K562 (cell line): ENCODE measurements at regions not wholly inside any gene's neighbourhood (a gene's known extent, or its start where the extent isn't known, plus 50 kb on each side); places are given as distances from the start of the nearest gene placed in this dataset.

Source experiments
- ATAC-seq: fragments of 200-7000 bp; cut with Tn5 transposase; 3 replicates; pipeline ENCODE4 v1.9.1; 2020; ENCODE audit warnings: moderate library complexity
- BruUV-seq: library from RNA; stranded (reverse); fragments of 400-500 nt; replicated peaks from 2 replicates; lab custom pipeline; 2021; lab: Mats Ljungman, UMichigan
- CTCF ChIA-PET: fragments of 300-600 bp; formaldehyde crosslinking; extraction: SDS; loops from one replicate; lab custom pipeline; 2021; ENCODE audit warnings: low intra/inter-chr PET ratio; lab: Yijun Ruan, JAX
- POLR2A ChIA-PET: fragments of 300-600, 350-650 bp; sonication (Branson Sonifier 250); formaldehyde crosslinking; extraction: SDS; loops from one replicate; lab custom pipeline; 2021; ENCODE audit warnings: antibody characterized with exemption, inconsistent platforms; lab: Yijun Ruan, JAX
- DNase-seq, 4 experiments: peaks; one replicate each; pipeline versions ENCODE4 v3.0.0 to v3.0.0-alpha.2; 2011 to 2018; ENCODE audit warnings: low spot score in 3 of 4, mixed read lengths in 3 of 4; ENCODE audit errors: extremely low read depth in 1 of 4
- FAIRE-seq: peaks from 2 replicates; lab custom pipeline; 2011; peaks lifted over from hg19 to GRCh38; lab: Jason Lieb, UNC
- H2AFZ ChIP-seq: 2 replicates; pipeline ENCODE4 v1.6.0; 2011; ENCODE audit warnings: low read depth, low read length, control low read depth, inconsistent platforms
- H3K27ac ChIP-seq: fragments of 200-600 bp; 3 replicates; pipeline ENCODE4 v1.8.0; 2011; ENCODE audit warnings: low read depth, mild to moderate bottlenecking, control low read depth, inconsistent platforms, low read length, moderate library complexity, mixed read lengths; ENCODE audit errors: extremely low read depth
- H3K27me3 ChIP-seq, 2 experiments: fragments of 300-600 bp in 1 of 2; 2 replicates in 1 of 2; 3 replicates in 1 of 2; pipeline versions ENCODE4 v1.6.0 to v1.8.0; 2011; ENCODE audit warnings: inconsistent platforms in 2 of 2, low read length in 2 of 2, mild to moderate bottlenecking in 1 of 2, mixed read lengths in 1 of 2, moderate library complexity in 1 of 2; ENCODE audit not compliant: control insufficient read depth in 2 of 2, insufficient read depth in 2 of 2
- H3K36me3 ChIP-seq: fragments of 300-600 bp; 3 replicates; pipeline ENCODE4 v1.8.0; 2011; ENCODE audit warnings: mild to moderate bottlenecking, low read length, inconsistent platforms; ENCODE audit not compliant: control insufficient read depth, insufficient read depth
- H3K4me1 ChIP-seq, 2 experiments: fragments of 200-600 bp in 1 of 2; replicated peaks in 1 of 2; 2 replicates in 1 of 2; 3 replicates in 1 of 2; pipeline versions ENCODE4 v1.5.1 to v1.8.0; 2011; ENCODE audit warnings: inconsistent platforms in 2 of 2, low read length in 2 of 2, mild to moderate bottlenecking in 1 of 2, mixed read lengths in 1 of 2, moderate library complexity in 1 of 2; ENCODE audit not compliant: control insufficient read depth in 2 of 2, insufficient read depth in 2 of 2
- H3K4me2 ChIP-seq: 2 replicates; pipeline ENCODE4 v1.6.1; 2011; ENCODE audit warnings: low read length, control low read depth, inconsistent platforms, mixed read lengths; ENCODE audit not compliant: insufficient read depth
- H3K4me3 ChIP-seq: fragments of 200-600 bp; sonication (generic), shearing (Covaris generic); 2 replicates; pipeline ENCODE4 v1.5.1; 2016; ENCODE audit warnings: control low read depth, inconsistent platforms
- H3K79me2 ChIP-seq: fragments of 200-600 bp; 3 replicates; pipeline ENCODE4 v1.8.0; 2011; ENCODE audit warnings: low read length, inconsistent platforms; ENCODE audit not compliant: control insufficient read depth, insufficient read depth
- H3K9ac ChIP-seq, 2 experiments: 2 replicates each; pipeline versions ENCODE4 v1.6.0 to v1.6.1; 2011; ENCODE audit warnings: low read depth in 2 of 2, low read length in 2 of 2, control low read depth in 1 of 2, inconsistent platforms in 1 of 2, mild to moderate bottlenecking in 1 of 2, mixed read lengths in 1 of 2; ENCODE audit not compliant: insufficient read depth in 1 of 2
- H3K9me1 ChIP-seq: one replicate; pipeline ENCODE4 v1.6.0; 2011; ENCODE audit warnings: inconsistent platforms, mild to moderate bottlenecking, low read length, moderate library complexity; ENCODE audit not compliant: control insufficient read depth, insufficient read depth
- H3K9me3 ChIP-seq: replicated peaks from 2 replicates; pipeline ENCODE4 v1.5.1; 2011; ENCODE audit warnings: low read depth, low read length, inconsistent platforms; ENCODE audit not compliant: control insufficient read depth, insufficient read depth
- H4K20me1 ChIP-seq: replicated peaks from 2 replicates; pipeline ENCODE4 v1.6.1; 2011; ENCODE audit warnings: low read length, inconsistent platforms, mixed read lengths; ENCODE audit not compliant: control insufficient read depth, insufficient read depth
- CBFA2T2 ChIP-seq: fragments of 450-650 bp; conservative IDR thresholded peaks from 2 replicates; pipeline ENCODE4 v1.6.1; 2017; ENCODE audit warnings: mild to moderate bottlenecking
- CCAR2 ChIP-seq: fragments of 200-400 bp; formaldehyde crosslinking; IDR thresholded peaks from 2 replicates; pipeline ENCODE4 v1.6.1; 2017; ENCODE audit warnings: mild to moderate bottlenecking, low read depth, low read length
- CHD2 ChIP-seq: IDR thresholded peaks from 2 replicates; pipeline ENCODE4 v1.6.1; 2011; ENCODE audit warnings: low read depth, low read length
- CUX1 ChIP-seq: fragments of 200-800 bp; sonication (Bioruptor generic); IDR thresholded peaks from 2 replicates; pipeline ENCODE4 v1.6.1; 2016; ENCODE audit warnings: missing genetic modification characterization, missing compliant biosample characterization
- DLX4 ChIP-seq: fragments of 250-450 bp; sonication (Bioruptor Pico); IDR thresholded peaks from 2 replicates; pipeline ENCODE4 v1.6.1; 2021; ENCODE audit warnings: mild to moderate bottlenecking
- POLR3G ChIP-seq: IDR thresholded peaks from 2 replicates; pipeline ENCODE4 v1.6.1; 2011; ENCODE audit not compliant: insufficient read length, insufficient replicate concordance; ENCODE audit errors: extremely low read depth
- THAP7 ChIP-seq: fragments of 250-450 bp; sonication (Bioruptor Pico); IDR thresholded peaks from 2 replicates; pipeline ENCODE4 v1.5.0; 2021
- TRIM25 ChIP-seq: fragments of 450-650 bp; IDR thresholded peaks from 2 replicates; pipeline ENCODE4 v1.7.0; 2016; ENCODE audit warnings: borderline replicate concordance
- USF2 ChIP-seq: sonication (generic); formaldehyde crosslinking; IDR thresholded peaks from 2 replicates; pipeline ENCODE4 v1.5.0; 2020; ENCODE audit warnings: missing genetic modification reagents
- ZNF217 ChIP-seq: sonication (generic); formaldehyde crosslinking; IDR thresholded peaks from 2 replicates; pipeline ENCODE4 v1.8.0; 2022; ENCODE audit warnings: mild to moderate bottlenecking, missing genetic modification reagents
- ZNF445 ChIP-seq: fragments of 250-450 bp; sonication (Bioruptor Pico); IDR thresholded peaks from 2 replicates; pipeline ENCODE4 v1.4.0; 2020; ENCODE audit warnings: low read depth, mild to moderate bottlenecking, moderate library complexity
- WGBS: fragments of 100-300 bp; shearing (Covaris generic); methylation state at CpG from one replicate; pipeline ENCODE4 v1.1.6; 2016; ENCODE audit warnings: low coverage, mixed read lengths; ENCODE audit not compliant: insufficient coverage; ENCODE audit errors: missing lambda C conversion rate; 5-methylcytosine and 5-hydroxymethylcytosine counted together
- in situ Hi-C: fragments of 300-500 bp; cut with MboI; formaldehyde crosslinking; loops from 4 replicates; pipeline ENCODE4 v1.15.0; 2018; ENCODE audit warnings: inconsistent platforms, mixed read lengths
- intact Hi-C: fragments of 100-400 bp; cut with micrococcal nuclease; formaldehyde crosslinking; loops from 2 replicates; pipeline ENCODE4 v1.14.2; 2022

- Histone ChIP-seq H3K4me2 (peak overlapping the region; percentile 52; the same call in 1 of the 2 replicates), H3K27me3 (no peaks in the 10 kb centered on the region), H3K27ac (peak overlapping the region; percentile 4; the same call in 1 of the 3 replicates), H3K9me3 (no peaks in the 10 kb centered on the region), H3K36me3 (no peaks in the 10 kb centered on the region), H3K9me1 (no peaks in the 10 kb centered on the region), H4K20me1 (no peaks in the 10 kb centered on the region), H3K4me3 (no peak overlapping the region), H3K9ac (no peak overlapping the region), H3K79me2 (no peaks in the 10 kb centered on the region), H3K4me1 (peaks cover 0 to 17% of the 10 kb centered on the region in 2 experiments; a peak in 4 of 5 replicates), H2AFZ (peak overlapping the region; percentile 83)
- 33% methylated on average over 7 of the region's 7 CpGs for WGBS
- no TSS peak for BruUV-seq
- peak in 3 of 4 experiments; percentile 6 to 58 (median 15) for DNase-seq
- intact Hi-C loops (no loop called here), in situ Hi-C loops (no loop called here)
- CTCF ChIA-PET, result no interaction called here
- no peak for FAIRE-seq
- peak; percentile 62 for ATAC-seq
- POLR2A ChIA-PET, result interaction anchor here (0.6 to 1.0 kb wide), 3 partner anchors 10 to 208 kb away, joined by 3 to 4 read pairs (median 3); no protein-coding TSS in a partner anchor
- TF ChIP-seq CUX1, result no peak
- no peak for TF ChIP-seq DLX4 (CRISPR knock-in tag)
- TF ChIP-seq TRIM25, result no peak
- no peak for TF ChIP-seq ZNF445 (CRISPR knock-in tag)
- no peak for TF ChIP-seq CCAR2
- no peak for TF ChIP-seq CHD2
- TF ChIP-seq ZNF217, result no peak
- no peak for TF ChIP-seq THAP7
- 0 out of 2 replicates have a peak, but pooled peaks have one; percentile 23 for TF ChIP-seq CBFA2T2
- peak; percentile 69 for TF ChIP-seq USF2 (CRISPR knock-in tag)
- no peak for TF ChIP-seq POLR3G
These were observed 59.1 kb upstream of the TMEM244 start for GRCh38 chr6:129920103-129920798.
